IMR-90 (cell line): ENCODE measurements at regions not wholly inside any gene's neighbourhood (a gene's known extent, or its start where the extent isn't known, plus 50 kb on each side); places are given as distances from the start of the nearest gene placed in this dataset.

Source experiments
- BHLHE40 ChIP-seq: fragments of 150-350 bp; IDR thresholded peaks from 2 replicates; pipeline ENCODE4 v1.6.1; 2016; ENCODE audit warnings: mild to moderate bottlenecking, low read depth, low read length
- CEBPB ChIP-seq: IDR thresholded peaks from 2 replicates; pipeline ENCODE4 v1.6.1; 2012; ENCODE audit warnings: low read depth, low read length, improper control_type of control experiment
- CTCF ChIP-seq: conservative IDR thresholded peaks from 2 replicates; pipeline ENCODE4 v1.5.1; 2012; ENCODE audit warnings: mild to moderate bottlenecking, low read depth, low read length, improper control_type of control experiment
- FOS ChIP-seq: fragments of 150-350 bp; IDR thresholded peaks from 2 replicates; pipeline ENCODE4 v1.6.1; 2016; ENCODE audit warnings: low read depth, low read length
- POLR2A ChIP-seq: IDR thresholded peaks from 2 replicates; pipeline ENCODE4 v1.6.1; 2012; ENCODE audit warnings: mild to moderate bottlenecking, low read depth, low read length

- no peak for TF ChIP-seq POLR2A
- TF ChIP-seq CTCF = no peak
- no peak for TF ChIP-seq FOS
- no peak for TF ChIP-seq BHLHE40
- no peak for TF ChIP-seq CEBPB
These were observed 94.7 kb downstream of the NTMT2 start for GRCh38 chr1:170240409-170240808.
